HG03565 (cell line): ENCODE measurements at regions not wholly inside any gene's neighbourhood (a gene's known extent, or its start where the extent isn't known, plus 50 kb on each side); places are given as distances from the start of the nearest gene placed in this dataset.

Experiments
- ATAC-seq: cut with Tn5 transposase; IDR thresholded peaks from one replicate; pipeline ENCODE4 v1.9.1; 2021; ENCODE audit warnings: mild to moderate bottlenecking, moderate library complexity; ENCODE audit not compliant: unreplicated experiment

DNA sequence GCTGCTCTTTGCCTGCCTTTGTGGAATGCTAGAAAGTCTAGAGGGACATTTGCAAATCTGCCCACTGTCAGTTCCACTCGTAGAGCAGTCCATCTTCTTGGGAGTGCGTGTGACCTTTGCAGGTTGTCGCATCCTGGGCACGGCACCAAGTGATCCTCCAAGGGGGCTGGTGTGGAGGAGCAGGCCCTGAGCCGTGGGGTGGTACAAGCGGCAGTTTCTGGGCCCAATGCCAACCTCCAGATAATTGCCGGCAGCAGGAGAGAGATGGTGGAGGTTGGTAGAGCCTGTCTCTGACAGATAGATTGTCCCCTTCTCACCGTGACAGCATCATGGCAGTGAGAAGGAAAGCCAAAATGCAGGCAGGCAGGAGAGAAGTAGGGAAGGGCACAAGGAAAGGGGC, 150.7 kb upstream of the SLC14A2 start:
- ATAC-seq, result no peak

- no peak for ATAC-seq
Measured at GRCh38 chr18:45467293-45467692, 148.0 kb upstream of the SLC14A2 start.

GRCh38 chr18:45467945-45468344, 147.3 kb upstream of the SLC14A2 start:
- no peak for ATAC-seq

- ATAC-seq, result no peak
Measured at GRCh38 chr18:45478889-45479288, 136.4 kb upstream of the SLC14A2 start.

DNA sequence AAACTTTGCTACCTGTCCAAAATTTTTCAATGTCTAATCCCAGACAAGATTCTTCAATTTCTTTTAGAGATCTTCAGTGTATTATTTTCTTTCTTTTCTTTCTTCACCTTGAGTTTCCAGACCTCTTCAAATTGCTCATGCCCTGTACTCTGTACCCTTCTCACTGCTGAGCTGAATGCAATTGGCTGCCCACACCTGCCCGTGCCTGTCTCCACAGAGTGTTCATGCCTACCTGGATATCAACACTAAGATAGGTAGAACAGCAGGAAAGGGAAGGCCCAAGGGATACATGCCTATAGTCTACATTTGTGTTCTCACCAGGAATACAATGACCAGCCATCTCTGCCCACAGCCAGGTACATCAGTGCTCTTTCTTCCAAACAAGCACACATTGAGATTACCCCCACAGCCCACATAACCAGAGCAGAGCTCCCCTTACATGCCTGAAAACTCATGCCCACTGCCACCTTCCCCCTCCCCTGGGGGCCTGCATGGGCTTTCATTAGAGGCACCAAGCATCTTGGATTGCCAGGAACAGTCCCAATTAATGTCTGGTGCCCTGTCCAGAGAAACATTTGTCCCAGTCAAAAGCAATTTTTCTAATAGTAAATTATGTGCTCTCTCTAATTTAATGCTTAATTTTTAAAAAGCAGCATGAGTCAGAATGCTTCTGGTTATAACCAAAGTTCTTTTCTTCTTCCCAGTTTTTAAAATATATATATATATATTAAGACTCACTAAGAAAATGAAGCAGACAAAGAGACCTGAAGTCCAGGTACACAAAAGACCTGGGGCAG, 134.9 kb upstream of the SLC14A2 start:
- no peak for ATAC-seq

- ATAC-seq, result no peak
Measured at GRCh38 chr18:45481821-45482220, 133.5 kb upstream of the SLC14A2 start.

DNA sequence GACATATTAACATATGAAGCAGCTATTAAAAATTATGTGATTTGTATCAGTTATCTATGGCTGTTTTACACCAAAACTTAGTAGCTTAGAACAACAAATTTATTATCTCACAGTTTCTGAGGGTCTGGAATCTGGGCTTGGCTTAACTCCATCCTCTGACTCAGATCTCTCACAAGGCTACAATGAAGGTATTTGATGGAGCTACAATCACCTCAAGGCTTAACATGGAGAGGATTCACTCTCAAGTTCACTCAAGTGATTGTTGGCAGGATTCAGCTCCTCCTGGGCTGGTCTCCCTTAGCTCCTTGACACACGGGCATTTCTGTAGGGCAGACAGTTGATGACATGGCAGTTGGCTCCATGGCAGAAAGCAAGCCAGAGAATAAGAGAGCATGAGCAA, 133.0 kb upstream of the SLC14A2 start:
- ATAC-seq, result no peak

DNA sequence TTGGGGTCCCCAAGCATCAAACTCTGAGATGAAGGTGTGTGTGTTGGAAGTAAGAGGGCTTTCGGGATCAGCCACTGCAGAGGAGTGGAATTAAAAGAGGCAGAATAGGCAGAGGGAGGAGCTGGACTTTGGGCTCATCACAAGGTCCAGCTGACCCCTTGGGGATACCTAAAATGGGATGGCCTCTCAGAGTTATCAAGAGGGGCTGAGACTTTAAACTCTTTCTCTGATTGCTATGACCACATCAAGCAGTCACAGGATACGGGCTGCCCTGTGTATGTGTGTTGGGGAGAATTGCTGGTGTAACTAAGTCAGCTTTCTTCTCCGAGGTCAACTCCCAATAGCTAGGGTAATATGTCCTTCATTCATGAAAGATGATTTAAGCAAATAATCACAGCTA, 127.7 kb upstream of the SLC14A2 start:
- no peak for ATAC-seq

DNA sequence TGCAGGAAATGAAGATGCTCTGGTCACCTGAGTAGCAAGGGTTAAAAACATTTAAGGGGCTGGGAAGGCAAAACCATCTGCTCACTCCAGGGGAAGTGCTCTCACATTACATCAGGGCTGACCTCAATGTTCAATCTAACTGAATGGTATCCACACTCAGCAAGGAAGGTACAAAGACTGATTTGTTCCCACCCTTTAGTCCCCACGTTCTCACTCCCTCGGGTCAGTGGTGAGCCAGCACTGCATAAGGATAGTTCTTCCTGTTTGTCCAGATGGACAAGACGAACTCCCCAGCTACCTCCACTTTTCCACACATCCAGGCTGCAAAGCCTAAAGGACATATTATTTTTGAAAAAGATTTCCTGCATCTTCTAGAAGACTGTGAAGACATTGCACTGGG, 126.6 kb upstream of the SLC14A2 start:
- no peak for ATAC-seq

- no peak for ATAC-seq
Measured at GRCh38 chr18:45493830-45494229, 121.4 kb upstream of the SLC14A2 start.

- ATAC-seq, result no peak
Measured at GRCh38 chr18:45494811-45495210, 120.5 kb upstream of the SLC14A2 start.

GRCh38 chr18:45496741-45497140, 118.5 kb upstream of the SLC14A2 start:
- ATAC-seq, result no peak

DNA sequence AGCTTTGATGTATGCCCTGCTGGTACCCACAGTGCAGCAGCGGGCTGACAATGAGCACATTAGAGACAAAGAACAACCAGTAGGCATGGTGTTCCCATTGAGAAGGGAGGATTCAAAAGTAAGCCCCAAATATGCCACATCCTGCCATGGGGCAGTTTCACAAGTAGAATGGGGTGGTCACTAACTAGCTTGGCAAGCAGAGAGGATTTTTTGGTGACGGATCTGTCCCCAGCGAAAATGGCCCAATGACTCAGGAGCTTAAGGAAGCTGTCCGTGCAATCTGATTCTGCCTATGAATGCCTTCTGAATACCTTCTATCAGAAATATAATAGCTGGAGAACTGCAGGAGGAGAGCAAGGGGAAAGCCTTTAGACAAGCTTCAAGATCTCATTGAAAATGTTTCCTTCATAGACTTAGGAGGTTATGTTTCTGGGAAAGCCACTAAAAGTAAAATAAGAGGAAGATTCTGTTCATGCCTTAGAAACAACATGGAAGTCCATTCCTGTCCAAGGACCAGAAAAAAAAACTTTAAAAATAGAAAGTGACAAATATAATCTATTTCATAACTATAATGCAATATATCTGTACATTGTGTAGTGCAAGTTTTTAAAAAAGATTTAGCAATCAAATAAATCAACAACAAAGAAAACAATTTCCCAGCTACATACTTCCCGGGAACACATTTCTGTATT, 117.5 kb upstream of the SLC14A2 start:
- no peak for ATAC-seq

GRCh38 chr18:45498287-45498658, 117.0 kb upstream of the SLC14A2 start:
- ATAC-seq, result no peak

GRCh38 chr18:45503990-45504389, 111.3 kb upstream of the SLC14A2 start:
- ATAC-seq, result no peak

- ATAC-seq, result no peak
Measured at GRCh38 chr18:45505497-45506206, 109.6 kb upstream of the SLC14A2 start.

GRCh38 chr18:45506951-45507350, 108.3 kb upstream of the SLC14A2 start:
- no peak for ATAC-seq

DNA sequence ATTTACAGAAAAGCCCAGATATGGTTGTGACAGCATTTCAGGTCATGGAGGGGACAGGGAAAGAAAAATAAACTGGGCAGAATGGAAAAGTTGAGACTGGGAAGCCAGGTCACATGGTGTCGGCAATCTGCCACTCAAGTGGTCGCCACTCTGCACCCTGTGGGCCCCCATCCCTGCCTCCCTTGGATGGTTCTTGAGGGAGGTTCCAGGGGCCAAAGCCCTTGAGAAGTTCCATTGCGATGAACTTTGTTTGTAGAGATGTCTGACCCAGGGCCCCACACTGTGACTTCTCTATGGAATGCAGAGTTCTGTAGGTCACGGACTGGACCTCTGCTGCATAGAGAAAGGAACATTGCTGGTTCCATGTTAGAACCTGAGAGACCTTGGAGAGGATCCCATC, 105.7 kb upstream of the SLC14A2 start:
- ATAC-seq, result no peak

- ATAC-seq, result no peak
Measured at GRCh38 chr18:45510656-45511055, 104.6 kb upstream of the SLC14A2 start.

DNA sequence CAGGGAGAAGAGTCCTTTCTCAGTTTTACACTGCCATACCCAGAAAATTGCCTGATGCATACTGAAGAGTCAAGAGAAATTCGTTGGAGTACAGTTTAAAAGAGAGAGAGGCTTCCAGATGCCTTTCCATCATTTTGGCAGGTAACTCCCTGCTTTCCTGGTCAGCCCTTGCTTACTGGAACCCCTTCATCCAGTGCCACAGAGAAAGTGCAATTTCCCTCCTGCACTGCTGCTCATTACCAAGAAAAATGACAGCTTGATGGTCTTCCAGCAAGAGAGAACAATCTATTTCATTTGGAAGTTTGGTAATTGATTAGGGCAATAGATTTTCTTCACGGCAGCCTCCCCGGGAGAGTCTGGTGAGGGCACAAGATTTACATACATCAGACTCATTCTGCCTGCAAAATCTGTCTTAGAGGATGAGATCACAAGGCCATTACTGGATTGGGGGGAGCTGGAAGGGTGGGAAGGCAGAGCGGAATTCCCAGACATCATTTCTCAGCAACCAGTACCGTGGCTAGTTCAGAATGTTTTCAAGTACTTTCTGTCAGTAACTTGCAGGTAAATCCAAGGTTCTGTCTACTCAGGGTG, 102.8 kb upstream of the SLC14A2 start:
- ATAC-seq, result no peak

DNA sequence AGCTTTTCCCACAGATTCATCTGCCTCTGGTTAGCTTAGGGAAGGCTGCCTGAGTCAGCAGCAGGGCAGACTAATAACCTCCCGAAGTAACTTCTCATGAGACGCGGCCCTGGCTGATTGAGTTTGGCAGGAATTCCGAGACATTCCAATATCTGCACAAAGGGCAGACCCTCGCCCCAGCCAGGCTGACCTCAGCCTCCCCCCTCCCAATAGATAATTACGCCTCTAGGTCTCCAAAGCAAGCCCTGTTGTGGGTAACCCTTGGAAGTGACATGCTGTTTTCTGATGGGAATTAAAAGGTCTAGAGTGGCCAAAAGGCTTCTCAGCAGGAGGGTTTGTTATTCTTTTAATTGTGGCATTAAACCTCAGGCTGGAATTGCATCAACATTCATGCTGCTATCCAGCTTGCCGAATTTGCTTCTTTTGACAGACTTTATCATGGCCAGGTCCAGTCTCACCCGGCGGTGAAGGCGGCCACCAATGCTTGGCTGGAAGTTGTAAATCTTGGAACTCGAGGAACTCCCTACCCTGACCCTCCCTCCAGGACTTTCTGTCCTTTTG, 98.0 kb upstream of the SLC14A2 start:
- no peak for ATAC-seq
